HepG2 (cell line): ENCODE measurements at regions not wholly inside any gene's neighbourhood (a gene's known extent, or its start where the extent isn't known, plus 50 kb on each side); places are given as distances from the start of the nearest gene placed in this dataset.

ENCODE experiments used
- ATAC-seq: fragments of 200-7000 bp; cut with Tn5 transposase; 3 replicates; pipeline ENCODE4 v1.9.1; 2020; ENCODE audit warnings: mild to moderate bottlenecking, moderate library complexity
- BruUV-seq: library from RNA; stranded (reverse); fragments of 400-500 nt; replicated peaks from 2 replicates; lab custom pipeline; 2021; lab: Mats Ljungman, UMichigan
- CTCF ChIA-PET: fragments of 300-600 bp; formaldehyde crosslinking; extraction: SDS; loops from one replicate; lab custom pipeline; 2021; ENCODE audit warnings: low total read pairs, inconsistent platforms, low intra/inter-chr PET ratio; lab: Yijun Ruan, JAX
- POLR2A ChIA-PET: fragments of 350-600 bp; sonication (Branson Sonifier 250); formaldehyde crosslinking; loops from one replicate; lab custom pipeline; 2020; ENCODE audit warnings: antibody characterized with exemption, inconsistent platforms; lab: Yijun Ruan, JAX
- DNase-seq: peaks from one replicate; pipeline ENCODE4 v3.0.0-alpha.2; 2015; ENCODE audit warnings: low spot score
- FAIRE-seq: peaks from 3 replicates; lab custom pipeline; 2011; peaks lifted over from hg19 to GRCh38; lab: Jason Lieb, UNC
- H2AFZ ChIP-seq: one replicate; pipeline ENCODE4 v1.6.1; 2011; ENCODE audit warnings: low read length, inconsistent platforms
- H3K27ac ChIP-seq: fragments of 300-600 bp; 3 replicates; pipeline ENCODE4 v1.8.0; 2011; ENCODE audit warnings: mixed run types, mild to moderate bottlenecking, mixed read lengths, low read length, inconsistent platforms; ENCODE audit not compliant: insufficient read depth; ENCODE audit errors: extremely low read length
- H3K27me3 ChIP-seq, 2 experiments: fragments of 200-600 bp in 1 of 2; 2 replicates in 1 of 2; 3 replicates in 1 of 2; pipeline versions ENCODE4 v1.6.0 to v1.8.0; 2011; ENCODE audit warnings: low read length in 2 of 2, mild to moderate bottlenecking in 2 of 2, moderate library complexity in 2 of 2, inconsistent platforms in 1 of 2; ENCODE audit not compliant: insufficient read depth in 2 of 2, control insufficient read depth in 1 of 2
- H3K36me3 ChIP-seq, 2 experiments: fragments of 200-600 bp in 1 of 2; replicated peaks in 1 of 2; 2 replicates in 1 of 2; 3 replicates in 1 of 2; pipeline versions ENCODE4 v1.5.1 to v1.8.0; 2011; ENCODE audit warnings: low read length in 2 of 2, inconsistent platforms in 1 of 2; ENCODE audit not compliant: insufficient read depth in 2 of 2, control insufficient read depth in 1 of 2
- H3K4me1 ChIP-seq: 2 replicates; pipeline ENCODE4 v1.5.1; 2012; ENCODE audit warnings: low read length, inconsistent platforms; ENCODE audit not compliant: insufficient read depth
- H3K4me2 ChIP-seq: 2 replicates; pipeline ENCODE4 v1.6.0; 2011; ENCODE audit warnings: low read depth, low read length, inconsistent platforms
- H3K4me3 ChIP-seq, 3 experiments: fragments of 200-600 bp in 1 of 3; sonication (generic), shearing (Covaris generic) in 1 of 3; replicated peaks in 1 of 3; 2 replicates each; pipeline ENCODE4 v1.5.1; 2011 to 2016; ENCODE audit warnings: low read length in 3 of 3, inconsistent platforms in 2 of 3, low read depth in 2 of 3, mild to moderate bottlenecking in 2 of 3, control low read depth in 1 of 3, mixed read lengths in 1 of 3; ENCODE audit not compliant: insufficient read depth in 1 of 3
- H3K79me2 ChIP-seq: one replicate; pipeline ENCODE4 v1.6.1; 2011; ENCODE audit warnings: low read length, inconsistent platforms; ENCODE audit not compliant: insufficient read depth
- H3K9ac ChIP-seq: 2 replicates; pipeline ENCODE4 v1.6.0; 2011; ENCODE audit warnings: mild to moderate bottlenecking, low read depth, low read length, inconsistent platforms; ENCODE audit not compliant: insufficient read depth
- H3K9me3 ChIP-seq: 2 replicates; pipeline ENCODE4 v1.5.1; 2012; ENCODE audit warnings: mild to moderate bottlenecking, low read length
- H4K20me1 ChIP-seq: 2 replicates; pipeline ENCODE4 v1.6.0; 2011; ENCODE audit warnings: inconsistent platforms, mild to moderate bottlenecking, low read length, moderate library complexity; ENCODE audit not compliant: insufficient read depth
- ARNT ChIP-seq: fragments of 450-650 bp; IDR thresholded peaks from 2 replicates; pipeline ENCODE4 v1.6.1; 2017
- BRD4 ChIP-seq: sonication (generic); formaldehyde crosslinking; IDR thresholded peaks from 2 replicates; pipeline ENCODE4 v1.4.0; 2020; ENCODE audit warnings: missing genetic modification reagents
- ELF4 ChIP-seq: sonication (generic); formaldehyde crosslinking; IDR thresholded peaks from 2 replicates; pipeline ENCODE4 v1.5.0; 2020; ENCODE audit warnings: missing genetic modification reagents, mild to moderate bottlenecking, moderate library complexity, borderline replicate concordance
- KDM4B ChIP-seq: sonication (generic); formaldehyde crosslinking; IDR thresholded peaks from 2 replicates; pipeline ENCODE4 v1.4.0; 2020; ENCODE audit warnings: missing genetic modification reagents
- MAF1 ChIP-seq: sonication (generic); formaldehyde crosslinking; IDR thresholded peaks from 2 replicates; pipeline ENCODE4 v1.5.0; 2020; ENCODE audit warnings: missing genetic modification reagents, borderline replicate concordance
- SP2 ChIP-seq: sonication (generic); formaldehyde crosslinking; IDR thresholded peaks from 2 replicates; pipeline ENCODE4 v1.5.1; 2020; ENCODE audit warnings: mild to moderate bottlenecking, missing genetic modification reagents
- SPEN ChIP-seq: sonication (generic); formaldehyde crosslinking; IDR thresholded peaks from 2 replicates; pipeline ENCODE4 v1.5.1; 2020; ENCODE audit warnings: low read depth, mild to moderate bottlenecking, missing genetic modification reagents
- SUZ12 ChIP-seq: fragments of 150-350 bp; IDR thresholded peaks from 2 replicates; pipeline ENCODE4 v1.6.1; 2014; ENCODE audit warnings: low read depth, low read length
- ZFP37 ChIP-seq: sonication (generic); formaldehyde crosslinking; IDR thresholded peaks from 2 replicates; pipeline ENCODE4 v1.4.0; 2020; ENCODE audit warnings: missing genetic modification reagents, borderline replicate concordance
- ZNF160 ChIP-seq: sonication (generic); formaldehyde crosslinking; IDR thresholded peaks from 2 replicates; pipeline ENCODE4 v1.8.0; 2022; ENCODE audit warnings: mild to moderate bottlenecking, inconsistent platforms, missing genetic modification reagents
- ZNF562 ChIP-seq: sonication (generic); formaldehyde crosslinking; IDR thresholded peaks from 2 replicates; pipeline ENCODE4 v1.8.0; 2022; ENCODE audit warnings: missing genetic modification reagents, borderline replicate concordance
- ZNF616 ChIP-seq: sonication (generic); formaldehyde crosslinking; IDR thresholded peaks from 2 replicates; pipeline ENCODE4 v1.5.0; 2020; ENCODE audit warnings: low read depth, mild to moderate bottlenecking, missing genetic modification reagents
- ZNF841 ChIP-seq: sonication (generic); formaldehyde crosslinking; IDR thresholded peaks from 2 replicates; pipeline ENCODE4 v1.8.1; 2023; ENCODE audit warnings: missing genetic modification reagents, borderline replicate concordance
- WGBS: methylation state at CpG from one replicate; pipeline ENCODE4 v1.1.6; 2017; ENCODE audit warnings: low lambda C conversion rate; 5-methylcytosine and 5-hydroxymethylcytosine counted together
- in situ Hi-C: cut with HindIII; loops from 2 replicates; pipeline ENCODE4 v1.10.0; 2017; ENCODE audit warnings: low pct_unique_long_range_greater_than_20kb; ENCODE audit not compliant: extremely low pct_ligation_motif_present
- intact Hi-C: fragments of 100-400 bp; cut with micrococcal nuclease; formaldehyde crosslinking; loops from one replicate; pipeline ENCODE4 v1.10.0; 2022; ENCODE audit not compliant: unreplicated experiment
- TF ChIP-seq, protein P1 (sequence below): sonication (generic); formaldehyde crosslinking; IDR thresholded peaks from 2 replicates; pipeline ENCODE4 v1.5.0; 2020; ENCODE audit warnings: missing genetic modification reagents
- TF ChIP-seq, protein P2 (sequence below): IDR thresholded peaks from 2 replicates; pipeline ENCODE4 v1.6.1; 2016; ENCODE audit warnings: low read depth, missing genetic modification reagents, missing compliant biosample characterization

DNA sequence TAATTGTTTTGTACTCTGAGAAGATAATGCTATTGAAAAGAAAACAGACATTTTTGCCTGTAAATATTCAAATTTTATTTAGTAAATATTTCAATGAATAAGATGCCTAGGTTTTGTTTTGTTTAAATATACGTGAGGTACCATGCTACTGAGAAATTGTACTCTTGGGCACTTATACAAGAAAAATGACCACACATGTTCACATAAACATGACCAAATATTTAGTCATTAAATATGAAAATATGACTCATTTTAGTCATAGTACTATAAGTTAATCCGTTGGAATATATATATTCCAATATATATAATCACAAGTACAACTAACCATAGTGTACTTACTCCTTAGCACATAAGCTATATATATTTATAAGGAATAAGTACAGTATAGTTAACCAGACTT, 56.7 kb upstream of the ZNF804A start:
- no peak overlapping the region for H3K4me3 ChIP-seq
- no peak overlapping the region for H3K4me2 ChIP-seq
- no peaks in the 10 kb centered on the region for H3K4me1 ChIP-seq
- no peaks in the 10 kb centered on the region for H3K79me2 ChIP-seq
- no peak for FAIRE-seq
- H3K36me3 ChIP-seq, result no peaks in the 10 kb centered on the region
- WGBS, result 4% methylated on average over 2 of the region's 2 CpGs
- no peak for DNase-seq
- H4K20me1 ChIP-seq, result no peaks in the 10 kb centered on the region
- in situ Hi-C loops (no loop called here), intact Hi-C loops (no loop called here)
- ChIA-PET POLR2A (no interaction called here), CTCF (no interaction called here)
- BruUV-seq, result no TSS peak
- H3K9me3 ChIP-seq, result no peaks in the 10 kb centered on the region
- H3K27me3 ChIP-seq, result no peaks in the 10 kb centered on the region
- H3K27ac ChIP-seq, result no peak overlapping the region
- no peak overlapping the region for H3K9ac ChIP-seq
- H2AFZ ChIP-seq, result no peak overlapping the region
- TF ChIP-seq MAF1, result no peak
- TF ChIP-seq ZNF562 (CRISPR knock-in tag), result no peak
- no peak for TF ChIP-seq BRD4 (CRISPR knock-in tag)
- TF ChIP-seq, protein P1, sequence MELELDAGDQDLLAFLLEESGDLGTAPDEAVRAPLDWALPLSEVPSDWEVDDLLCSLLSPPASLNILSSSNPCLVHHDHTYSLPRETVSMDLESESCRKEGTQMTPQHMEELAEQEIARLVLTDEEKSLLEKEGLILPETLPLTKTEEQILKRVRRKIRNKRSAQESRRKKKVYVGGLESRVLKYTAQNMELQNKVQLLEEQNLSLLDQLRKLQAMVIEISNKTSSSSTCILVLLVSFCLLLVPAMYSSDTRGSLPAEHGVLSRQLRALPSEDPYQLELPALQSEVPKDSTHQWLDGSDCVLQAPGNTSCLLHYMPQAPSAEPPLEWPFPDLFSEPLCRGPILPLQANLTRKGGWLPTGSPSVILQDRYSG (CRISPR knock-in tag), result no peak
- TF ChIP-seq ZFP37 (CRISPR knock-in tag), result no peak
- no peak for TF ChIP-seq ZNF616 (CRISPR knock-in tag)
- no peak for TF ChIP-seq ZNF841 (CRISPR knock-in tag)
- no peak for TF ChIP-seq ARNT
- TF ChIP-seq, protein P2, sequence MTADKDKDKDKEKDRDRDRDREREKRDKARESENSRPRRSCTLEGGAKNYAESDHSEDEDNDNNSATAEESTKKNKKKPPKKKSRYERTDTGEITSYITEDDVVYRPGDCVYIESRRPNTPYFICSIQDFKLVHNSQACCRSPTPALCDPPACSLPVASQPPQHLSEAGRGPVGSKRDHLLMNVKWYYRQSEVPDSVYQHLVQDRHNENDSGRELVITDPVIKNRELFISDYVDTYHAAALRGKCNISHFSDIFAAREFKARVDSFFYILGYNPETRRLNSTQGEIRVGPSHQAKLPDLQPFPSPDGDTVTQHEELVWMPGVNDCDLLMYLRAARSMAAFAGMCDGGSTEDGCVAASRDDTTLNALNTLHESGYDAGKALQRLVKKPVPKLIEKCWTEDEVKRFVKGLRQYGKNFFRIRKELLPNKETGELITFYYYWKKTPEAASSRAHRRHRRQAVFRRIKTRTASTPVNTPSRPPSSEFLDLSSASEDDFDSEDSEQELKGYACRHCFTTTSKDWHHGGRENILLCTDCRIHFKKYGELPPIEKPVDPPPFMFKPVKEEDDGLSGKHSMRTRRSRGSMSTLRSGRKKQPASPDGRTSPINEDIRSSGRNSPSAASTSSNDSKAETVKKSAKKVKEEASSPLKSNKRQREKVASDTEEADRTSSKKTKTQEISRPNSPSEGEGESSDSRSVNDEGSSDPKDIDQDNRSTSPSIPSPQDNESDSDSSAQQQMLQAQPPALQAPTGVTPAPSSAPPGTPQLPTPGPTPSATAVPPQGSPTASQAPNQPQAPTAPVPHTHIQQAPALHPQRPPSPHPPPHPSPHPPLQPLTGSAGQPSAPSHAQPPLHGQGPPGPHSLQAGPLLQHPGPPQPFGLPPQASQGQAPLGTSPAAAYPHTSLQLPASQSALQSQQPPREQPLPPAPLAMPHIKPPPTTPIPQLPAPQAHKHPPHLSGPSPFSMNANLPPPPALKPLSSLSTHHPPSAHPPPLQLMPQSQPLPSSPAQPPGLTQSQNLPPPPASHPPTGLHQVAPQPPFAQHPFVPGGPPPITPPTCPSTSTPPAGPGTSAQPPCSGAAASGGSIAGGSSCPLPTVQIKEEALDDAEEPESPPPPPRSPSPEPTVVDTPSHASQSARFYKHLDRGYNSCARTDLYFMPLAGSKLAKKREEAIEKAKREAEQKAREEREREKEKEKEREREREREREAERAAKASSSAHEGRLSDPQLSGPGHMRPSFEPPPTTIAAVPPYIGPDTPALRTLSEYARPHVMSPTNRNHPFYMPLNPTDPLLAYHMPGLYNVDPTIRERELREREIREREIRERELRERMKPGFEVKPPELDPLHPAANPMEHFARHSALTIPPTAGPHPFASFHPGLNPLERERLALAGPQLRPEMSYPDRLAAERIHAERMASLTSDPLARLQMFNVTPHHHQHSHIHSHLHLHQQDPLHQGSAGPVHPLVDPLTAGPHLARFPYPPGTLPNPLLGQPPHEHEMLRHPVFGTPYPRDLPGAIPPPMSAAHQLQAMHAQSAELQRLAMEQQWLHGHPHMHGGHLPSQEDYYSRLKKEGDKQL (CRISPR knock-in tag), result no peak
- TF ChIP-seq SUZ12, result no peak
- no peak for TF ChIP-seq SP2 (CRISPR knock-in tag)
- no peak for TF ChIP-seq SPEN (CRISPR knock-in tag)
- TF ChIP-seq ZNF160, result no peak
- no peak for TF ChIP-seq KDM4B (CRISPR knock-in tag)
- no peak for TF ChIP-seq ELF4
- ATAC-seq, result no peak
